ENCODE measurements at regions not wholly inside any gene's neighbourhood (a gene's known extent, or its start where the extent isn't known, plus 50 kb on each side); places are given as distances from the start of the nearest gene placed in this dataset.

DNA sequence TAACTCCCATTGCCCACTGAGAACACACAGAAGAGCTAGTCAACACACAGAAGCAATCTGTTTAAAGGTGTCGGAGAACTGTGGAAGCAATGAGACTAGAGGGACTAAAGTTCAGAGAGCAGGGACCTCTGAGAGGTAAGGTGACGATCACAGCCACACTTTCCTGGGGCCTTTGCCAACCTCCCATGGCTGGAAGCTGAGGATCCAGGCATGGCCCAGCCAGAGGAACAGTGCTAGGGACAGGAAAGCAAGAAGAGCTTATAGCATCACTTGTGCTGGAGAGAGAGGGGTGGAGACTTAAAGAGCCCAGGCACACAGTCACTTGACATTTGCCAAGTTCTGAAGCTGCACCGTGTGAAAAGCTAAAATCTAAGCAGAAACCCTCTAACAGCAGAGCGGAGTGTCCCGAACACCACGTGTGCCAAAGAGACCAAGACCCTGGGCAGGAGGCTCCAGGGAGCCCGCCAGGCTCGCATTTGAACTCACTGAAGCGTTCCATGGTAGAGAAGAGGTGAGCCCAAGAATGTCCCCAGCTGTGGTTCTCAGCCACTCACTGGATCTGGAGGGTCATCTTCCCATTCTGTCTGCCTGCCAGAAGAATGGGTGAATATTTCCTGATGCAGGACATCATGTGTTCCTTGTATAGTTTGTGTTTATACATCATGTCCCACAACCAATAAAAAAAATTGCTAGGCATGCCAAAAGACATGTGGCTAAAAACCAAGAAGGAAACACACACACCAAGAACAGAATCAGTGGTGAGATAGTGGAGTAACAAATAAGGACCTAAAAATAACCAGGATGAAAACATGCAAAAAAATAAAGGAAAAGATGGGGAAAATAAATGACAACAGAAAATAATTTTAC, 174.0 kb upstream of the C14orf180 start (continued):
- TF ChIP-seq GLI4 (tag by site-specific recombination; IDR thresholded peaks at IDR 0.05), result no peak
- no peak for TF ChIP-seq ZNF16 (tag by site-specific recombination; IDR thresholded peaks at IDR 0.05; ENCODE audit: low read depth)
- TF ChIP-seq, protein P1, sequence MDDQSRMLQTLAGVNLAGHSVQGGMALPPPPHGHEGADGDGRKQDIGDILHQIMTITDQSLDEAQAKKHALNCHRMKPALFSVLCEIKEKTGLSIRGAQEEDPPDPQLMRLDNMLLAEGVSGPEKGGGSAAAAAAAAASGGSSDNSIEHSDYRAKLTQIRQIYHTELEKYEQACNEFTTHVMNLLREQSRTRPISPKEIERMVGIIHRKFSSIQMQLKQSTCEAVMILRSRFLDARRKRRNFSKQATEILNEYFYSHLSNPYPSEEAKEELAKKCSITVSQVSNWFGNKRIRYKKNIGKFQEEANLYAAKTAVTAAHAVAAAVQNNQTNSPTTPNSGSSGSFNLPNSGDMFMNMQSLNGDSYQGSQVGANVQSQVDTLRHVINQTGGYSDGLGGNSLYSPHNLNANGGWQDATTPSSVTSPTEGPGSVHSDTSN (CRISPR knock-in tag; IDR thresholded peaks at IDR 0.05), result no peak
- TF ChIP-seq ZNF747 (tag by site-specific recombination; IDR thresholded peaks at IDR 0.05), result no peak
- TF ChIP-seq ZNF521 (tag by site-specific recombination; IDR thresholded peaks at IDR 0.05), result no peak
- TF ChIP-seq ZNF600 (tag by site-specific recombination; IDR thresholded peaks at IDR 0.05), result no peak

DNA sequence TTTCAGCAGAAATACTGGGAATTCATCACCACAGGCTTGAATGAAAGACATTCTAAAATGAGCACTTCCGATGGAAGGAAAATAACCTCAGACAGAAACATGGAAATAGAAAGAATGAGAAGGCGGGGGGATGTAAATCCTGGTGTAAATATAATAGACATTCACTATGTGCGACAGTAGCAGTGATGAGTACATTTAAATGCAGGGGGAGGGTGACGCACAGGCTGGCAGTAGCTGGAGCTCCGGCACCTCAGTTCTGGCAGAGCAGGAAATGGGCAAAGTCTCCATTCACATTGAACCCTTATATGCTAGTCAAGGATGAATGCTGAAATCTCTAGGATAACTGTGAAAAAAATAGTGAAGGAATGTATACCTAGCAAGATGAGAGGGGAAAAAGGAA, 172.7 kb upstream of the C14orf180 start:
- CTCF ChIA-PET, result no interaction called here
- Histone ChIP-seq H3K9me3 (ENCODE audit: control insufficient read depth, insufficient read depth, low read depth, low read length) (no peaks in the 10 kb centered on the region; the same call in 1 of the 2 replicates), H3K4me3 (ENCODE audit: low read depth, low read length) (no peak overlapping the region), H3K27ac (ENCODE audit: extremely low read depth, low read depth, low read length) (no peak overlapping the region), H3K36me3 (ENCODE audit: control insufficient read depth in 2 of 2, insufficient read depth in 1 of 2, low read length in 2 of 2) (no peaks in the 10 kb centered on the region), H3K4me1 (ENCODE audit: control insufficient read depth, insufficient read depth, low read length) (no peaks in the 10 kb centered on the region)
- POLR2A ChIA-PET, result no interaction called here
- TF ChIP-seq SP2 (tag by site-specific recombination; IDR thresholded peaks at IDR 0.05), result no peak
- no peak for TF ChIP-seq ZNF704 (tag by site-specific recombination; IDR thresholded peaks at IDR 0.05)
- no peak for TF ChIP-seq ZNF560 (tag by site-specific recombination; IDR thresholded peaks at IDR 0.05; ENCODE audit: borderline replicate concordance)
- no peak for TF ChIP-seq EGR2 (tag by site-specific recombination; IDR thresholded peaks at IDR 0.05; ENCODE audit: low read depth)
- TF ChIP-seq SALL2 (tag by site-specific recombination; IDR thresholded peaks at IDR 0.05; ENCODE audit: borderline replicate concordance), result no peak
- TF ChIP-seq ZNF239 (tag by site-specific recombination; IDR thresholded peaks at IDR 0.05), result no peak
- no peak for TF ChIP-seq KLF10 (tag by site-specific recombination; IDR thresholded peaks at IDR 0.05)
- no peak for TF ChIP-seq ZNF664 (tag by site-specific recombination; IDR thresholded peaks at IDR 0.05)
- TF ChIP-seq ZNF311 (tag by site-specific recombination; IDR thresholded peaks at IDR 0.05; ENCODE audit: borderline replicate concordance), result no peak
- no peak for TF ChIP-seq SCRT2 (tag by site-specific recombination; IDR thresholded peaks at IDR 0.05)
- TF ChIP-seq, protein P2, sequence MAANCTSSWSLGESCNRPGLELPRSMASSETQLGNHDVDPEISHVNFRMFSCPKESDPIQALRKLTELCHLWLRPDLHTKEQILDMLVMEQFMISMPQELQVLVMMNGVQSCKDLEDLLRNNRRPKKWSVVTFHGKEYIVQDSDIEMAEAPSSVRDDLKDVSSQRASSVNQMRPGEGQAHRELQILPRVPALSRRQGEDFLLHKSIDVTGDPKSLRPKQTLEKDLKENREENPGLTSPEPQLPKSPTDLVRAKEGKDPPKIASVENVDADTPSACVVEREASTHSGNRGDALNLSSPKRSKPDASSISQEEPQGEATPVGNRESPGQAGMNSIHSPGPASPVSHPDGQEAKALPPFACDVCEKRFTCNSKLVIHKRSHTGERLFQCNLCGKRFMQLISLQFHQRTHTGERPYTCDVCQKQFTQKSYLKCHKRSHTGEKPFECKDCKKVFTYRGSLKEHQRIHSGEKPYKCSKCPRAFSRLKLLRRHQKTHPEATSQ (tag by site-specific recombination; IDR thresholded peaks at IDR 0.05), result no peak
- no peak for TF ChIP-seq ZNF416 (tag by site-specific recombination; IDR thresholded peaks at IDR 0.05)
- no peak for TF ChIP-seq ZNF473 (tag by site-specific recombination; IDR thresholded peaks at IDR 0.05)
- no peak for TF ChIP-seq ZNF510 (tag by site-specific recombination; IDR thresholded peaks at IDR 0.05; ENCODE audit: insufficient replicate concordance)
- no peak for TF ChIP-seq BCL11B (tag by site-specific recombination; IDR thresholded peaks at IDR 0.05; ENCODE audit: low read depth)
- no peak for TF ChIP-seq TCF7L2 (IDR thresholded peaks at IDR 0.05; ENCODE audit: borderline replicate concordance, low read depth, low read length)
- no peak for TF ChIP-seq ZNF221 (tag by site-specific recombination; IDR thresholded peaks at IDR 0.05; ENCODE audit: borderline replicate concordance)
- no peak for TF ChIP-seq ZNF529 (tag by site-specific recombination; IDR thresholded peaks at IDR 0.05; ENCODE audit: insufficient replicate concordance)

Data from HEK293 (cell line).